ENCODE measurements at regions not wholly inside any gene's neighbourhood (a gene's known extent, or its start where the extent isn't known, plus 50 kb on each side); places are given as distances from the start of the nearest gene placed in this dataset.

- TF ChIP-seq CTCF (IDR thresholded peaks at IDR 0.05; ENCODE audit: insufficient read depth, low read length, missing control alignments): no peak
- no peak overlapping the region for H3K4me3 ChIP-seq (ENCODE audit: low read depth, low read length)
- CTCF ChIA-PET: no interaction called here
- DNase-seq (ENCODE audit: low read depth, low spot score): no peak
- POLR2A ChIA-PET: no interaction called here
These were observed 209.9 kb upstream of the VSTM2A start for GRCh38 chr7:54332301-54332700.

- no peak for TF ChIP-seq CTCF (IDR thresholded peaks at IDR 0.05; ENCODE audit: insufficient read depth, low read length, missing control alignments)
- ChIA-PET POLR2A (no interaction called here), CTCF (no interaction called here)
- no peak overlapping the region for H3K4me3 ChIP-seq (ENCODE audit: low read depth, low read length)
- no peak for DNase-seq (ENCODE audit: low read depth, low spot score)
These were observed 208.2 kb upstream of the VSTM2A start for GRCh38 chr7:54333952-54334351.

- CTCF ChIA-PET: no interaction called here
- DNase-seq (ENCODE audit: low read depth, low spot score): no peak
- POLR2A ChIA-PET: no interaction called here
These were observed 205.4 kb upstream of the VSTM2A start for GRCh38 chr7:54336800-54337199.

GRCh38 chr7:54337466-54337865 lies 204.7 kb upstream of the VSTM2A start:
- no peak for DNase-seq (ENCODE audit: low read depth, low spot score)
- H3K4me3 ChIP-seq (ENCODE audit: low read depth, low read length): no peak overlapping the region
- ChIA-PET CTCF (no interaction called here), POLR2A (no interaction called here)
- TF ChIP-seq CTCF (IDR thresholded peaks at IDR 0.05; ENCODE audit: insufficient read depth, low read length, missing control alignments): no peak

More at GRCh38 chr7:54336800-54337199, 205.4 kb upstream of the VSTM2A start:
- no peak overlapping the region for H3K4me3 ChIP-seq (ENCODE audit: low read depth, low read length)
- no peak for TF ChIP-seq CTCF (IDR thresholded peaks at IDR 0.05; ENCODE audit: insufficient read depth, low read length, missing control alignments)

- H3K4me3 ChIP-seq (ENCODE audit: low read depth, low read length): no peak overlapping the region
- ChIA-PET POLR2A (no interaction called here), CTCF (no interaction called here)
- TF ChIP-seq CTCF (IDR thresholded peaks at IDR 0.05; ENCODE audit: insufficient read depth, low read length, missing control alignments): no peak
- DNase-seq (ENCODE audit: low read depth, low spot score): no peak
These were observed 203.9 kb upstream of the VSTM2A start for GRCh38 chr7:54338319-54338718.

- no peak for DNase-seq (ENCODE audit: low read depth, low spot score)
- ChIA-PET POLR2A (no interaction called here), CTCF (no interaction called here)
- no peak overlapping the region for H3K4me3 ChIP-seq (ENCODE audit: low read depth, low read length)
- no peak for TF ChIP-seq CTCF (IDR thresholded peaks at IDR 0.05; ENCODE audit: insufficient read depth, low read length, missing control alignments)
These were observed 203.1 kb upstream of the VSTM2A start for GRCh38 chr7:54339073-54339472.

Data from AG04449 (cell line).